ENCODE measurements at regions not wholly inside any gene's neighbourhood (a gene's known extent, or its start where the extent isn't known, plus 50 kb on each side); places are given as distances from the start of the nearest gene placed in this dataset.

DNA sequence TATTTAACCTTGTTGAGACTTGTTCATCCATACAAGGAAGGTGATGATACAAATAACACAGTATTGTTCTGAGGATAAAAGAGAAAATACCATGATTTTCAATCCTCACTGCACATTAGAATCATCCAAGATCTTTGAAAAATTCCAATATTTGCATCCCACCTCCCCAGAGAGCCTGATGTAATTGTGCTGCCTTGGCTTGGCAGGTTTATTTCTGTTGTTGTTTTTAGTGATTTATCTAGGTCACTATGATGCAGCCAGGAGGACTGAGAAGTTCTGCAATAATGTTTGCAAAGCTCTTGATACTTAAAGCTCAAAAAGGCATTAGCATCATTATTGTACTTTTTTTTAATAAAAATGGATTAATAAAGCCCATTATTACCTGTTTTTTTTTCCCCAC lies 67.0 kb upstream of the NMUR2 start (continued):
- TF ChIP-seq, protein P1, sequence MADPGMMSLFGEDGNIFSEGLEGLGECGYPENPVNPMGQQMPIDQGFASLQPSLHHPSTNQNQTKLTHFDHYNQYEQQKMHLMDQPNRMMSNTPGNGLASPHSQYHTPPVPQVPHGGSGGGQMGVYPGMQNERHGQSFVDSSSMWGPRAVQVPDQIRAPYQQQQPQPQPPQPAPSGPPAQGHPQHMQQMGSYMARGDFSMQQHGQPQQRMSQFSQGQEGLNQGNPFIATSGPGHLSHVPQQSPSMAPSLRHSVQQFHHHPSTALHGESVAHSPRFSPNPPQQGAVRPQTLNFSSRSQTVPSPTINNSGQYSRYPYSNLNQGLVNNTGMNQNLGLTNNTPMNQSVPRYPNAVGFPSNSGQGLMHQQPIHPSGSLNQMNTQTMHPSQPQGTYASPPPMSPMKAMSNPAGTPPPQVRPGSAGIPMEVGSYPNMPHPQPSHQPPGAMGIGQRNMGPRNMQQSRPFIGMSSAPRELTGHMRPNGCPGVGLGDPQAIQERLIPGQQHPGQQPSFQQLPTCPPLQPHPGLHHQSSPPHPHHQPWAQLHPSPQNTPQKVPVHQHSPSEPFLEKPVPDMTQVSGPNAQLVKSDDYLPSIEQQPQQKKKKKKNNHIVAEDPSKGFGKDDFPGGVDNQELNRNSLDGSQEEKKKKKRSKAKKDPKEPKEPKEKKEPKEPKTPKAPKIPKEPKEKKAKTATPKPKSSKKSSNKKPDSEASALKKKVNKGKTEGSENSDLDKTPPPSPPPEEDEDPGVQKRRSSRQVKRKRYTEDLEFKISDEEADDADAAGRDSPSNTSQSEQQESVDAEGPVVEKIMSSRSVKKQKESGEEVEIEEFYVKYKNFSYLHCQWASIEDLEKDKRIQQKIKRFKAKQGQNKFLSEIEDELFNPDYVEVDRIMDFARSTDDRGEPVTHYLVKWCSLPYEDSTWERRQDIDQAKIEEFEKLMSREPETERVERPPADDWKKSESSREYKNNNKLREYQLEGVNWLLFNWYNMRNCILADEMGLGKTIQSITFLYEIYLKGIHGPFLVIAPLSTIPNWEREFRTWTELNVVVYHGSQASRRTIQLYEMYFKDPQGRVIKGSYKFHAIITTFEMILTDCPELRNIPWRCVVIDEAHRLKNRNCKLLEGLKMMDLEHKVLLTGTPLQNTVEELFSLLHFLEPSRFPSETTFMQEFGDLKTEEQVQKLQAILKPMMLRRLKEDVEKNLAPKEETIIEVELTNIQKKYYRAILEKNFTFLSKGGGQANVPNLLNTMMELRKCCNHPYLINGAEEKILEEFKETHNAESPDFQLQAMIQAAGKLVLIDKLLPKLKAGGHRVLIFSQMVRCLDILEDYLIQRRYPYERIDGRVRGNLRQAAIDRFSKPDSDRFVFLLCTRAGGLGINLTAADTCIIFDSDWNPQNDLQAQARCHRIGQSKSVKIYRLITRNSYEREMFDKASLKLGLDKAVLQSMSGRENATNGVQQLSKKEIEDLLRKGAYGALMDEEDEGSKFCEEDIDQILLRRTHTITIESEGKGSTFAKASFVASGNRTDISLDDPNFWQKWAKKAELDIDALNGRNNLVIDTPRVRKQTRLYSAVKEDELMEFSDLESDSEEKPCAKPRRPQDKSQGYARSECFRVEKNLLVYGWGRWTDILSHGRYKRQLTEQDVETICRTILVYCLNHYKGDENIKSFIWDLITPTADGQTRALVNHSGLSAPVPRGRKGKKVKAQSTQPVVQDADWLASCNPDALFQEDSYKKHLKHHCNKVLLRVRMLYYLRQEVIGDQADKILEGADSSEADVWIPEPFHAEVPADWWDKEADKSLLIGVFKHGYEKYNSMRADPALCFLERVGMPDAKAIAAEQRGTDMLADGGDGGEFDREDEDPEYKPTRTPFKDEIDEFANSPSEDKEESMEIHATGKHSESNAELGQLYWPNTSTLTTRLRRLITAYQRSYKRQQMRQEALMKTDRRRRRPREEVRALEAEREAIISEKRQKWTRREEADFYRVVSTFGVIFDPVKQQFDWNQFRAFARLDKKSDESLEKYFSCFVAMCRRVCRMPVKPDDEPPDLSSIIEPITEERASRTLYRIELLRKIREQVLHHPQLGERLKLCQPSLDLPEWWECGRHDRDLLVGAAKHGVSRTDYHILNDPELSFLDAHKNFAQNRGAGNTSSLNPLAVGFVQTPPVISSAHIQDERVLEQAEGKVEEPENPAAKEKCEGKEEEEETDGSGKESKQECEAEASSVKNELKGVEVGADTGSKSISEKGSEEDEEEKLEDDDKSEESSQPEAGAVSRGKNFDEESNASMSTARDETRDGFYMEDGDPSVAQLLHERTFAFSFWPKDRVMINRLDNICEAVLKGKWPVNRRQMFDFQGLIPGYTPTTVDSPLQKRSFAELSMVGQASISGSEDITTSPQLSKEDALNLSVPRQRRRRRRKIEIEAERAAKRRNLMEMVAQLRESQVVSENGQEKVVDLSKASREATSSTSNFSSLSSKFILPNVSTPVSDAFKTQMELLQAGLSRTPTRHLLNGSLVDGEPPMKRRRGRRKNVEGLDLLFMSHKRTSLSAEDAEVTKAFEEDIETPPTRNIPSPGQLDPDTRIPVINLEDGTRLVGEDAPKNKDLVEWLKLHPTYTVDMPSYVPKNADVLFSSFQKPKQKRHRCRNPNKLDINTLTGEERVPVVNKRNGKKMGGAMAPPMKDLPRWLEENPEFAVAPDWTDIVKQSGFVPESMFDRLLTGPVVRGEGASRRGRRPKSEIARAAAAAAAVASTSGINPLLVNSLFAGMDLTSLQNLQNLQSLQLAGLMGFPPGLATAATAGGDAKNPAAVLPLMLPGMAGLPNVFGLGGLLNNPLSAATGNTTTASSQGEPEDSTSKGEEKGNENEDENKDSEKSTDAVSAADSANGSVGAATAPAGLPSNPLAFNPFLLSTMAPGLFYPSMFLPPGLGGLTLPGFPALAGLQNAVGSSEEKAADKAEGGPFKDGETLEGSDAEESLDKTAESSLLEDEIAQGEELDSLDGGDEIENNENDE (IDR thresholded peaks at IDR 0.05; ENCODE audit: insufficient replicate concordance, low read length): no peak
- TF ChIP-seq RAD21 (IDR thresholded peaks at IDR 0.05 in 1 of 2, conservative IDR thresholded peaks at IDR 0.05 in 1 of 2; ENCODE audit: low read depth in 2 of 2, low read length in 2 of 2) (no peak), BRCA1 (IDR thresholded peaks at IDR 0.05; ENCODE audit: low read depth, low read length) (no peak), SP4 (IDR thresholded peaks at IDR 0.05; ENCODE audit: low read length) (no peak), EZH2 (IDR thresholded peaks at IDR 0.05; ENCODE audit: low read depth, low read length, severe bottlenecking) (no peak), CBX5 (IDR thresholded peaks at IDR 0.05; ENCODE audit: low read depth, low read length) (no peak)
